ENCODE measurements at regions not wholly inside any gene's neighbourhood (a gene's known extent, or its start where the extent isn't known, plus 50 kb on each side); places are given as distances from the start of the nearest gene placed in this dataset.
"Not testable (repeated sequence)": the region's sequence is repeated elsewhere in the genome, so short reads cannot be mapped to it uniquely, and the experiment has no call there.

DNA sequence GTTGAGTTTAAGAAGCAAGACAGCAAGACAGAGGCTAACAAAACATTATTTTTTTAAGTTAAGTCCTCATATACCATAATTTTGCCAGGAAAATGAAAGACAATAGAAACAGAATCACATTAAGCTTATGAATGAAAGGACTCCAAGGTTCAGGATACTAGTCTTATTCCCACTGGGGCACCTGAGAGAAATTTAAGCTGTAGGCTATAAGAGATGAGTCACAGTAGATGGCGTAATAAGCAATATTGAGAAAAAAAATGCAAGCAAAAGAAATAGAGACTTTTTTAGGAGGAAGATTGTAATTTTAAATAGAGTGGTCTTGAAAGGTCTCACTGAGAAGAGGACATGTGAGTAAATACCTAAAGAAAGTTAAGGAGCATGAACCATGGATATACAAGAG lies 57.1 kb upstream of the KIF2B start:
- ChIA-PET CTCF (no interaction called here), POLR2A (no interaction called here)
- Histone ChIP-seq H3K36me3 (ENCODE audit: control insufficient read depth in 4 of 4, insufficient read depth in 4 of 4, low read length in 3 of 4) (no peaks in the 10 kb centered on the region), H3K27me3 (replicated peaks in 2 of 5; ENCODE audit: control insufficient read depth in 4 of 5, insufficient read depth in 5 of 5, low read length in 4 of 5) (no peaks in the 10 kb centered on the region), H3K4me3 (ENCODE audit: control insufficient read depth in 1 of 7, extremely low read depth in 1 of 7, insufficient read depth in 4 of 7, low read depth in 2 of 7, low read length in 6 of 7) (no peak overlapping the region), H3K4me1 (ENCODE audit: control extremely low read depth in 1 of 4, control insufficient read depth in 4 of 4, insufficient read depth in 4 of 4, low read length in 3 of 4) (no peaks in the 10 kb centered on the region), H3K9me3 (ENCODE audit: control extremely low read depth in 1 of 5, control insufficient read depth in 4 of 5, insufficient read depth in 2 of 5, low read depth in 1 of 5, low read length in 4 of 5) (no peaks in the 10 kb centered on the region), H3K27ac (ENCODE audit: insufficient read depth in 1 of 2, low read depth in 1 of 2, low read length in 2 of 2, poor library complexity in 1 of 2, severe bottlenecking in 2 of 2) (no peak overlapping the region)
- DNase-seq, result no peak
- WGBS (ENCODE audit: insufficient coverage), result 87% methylated on average over 1 of the region's 1 CpG

DNA sequence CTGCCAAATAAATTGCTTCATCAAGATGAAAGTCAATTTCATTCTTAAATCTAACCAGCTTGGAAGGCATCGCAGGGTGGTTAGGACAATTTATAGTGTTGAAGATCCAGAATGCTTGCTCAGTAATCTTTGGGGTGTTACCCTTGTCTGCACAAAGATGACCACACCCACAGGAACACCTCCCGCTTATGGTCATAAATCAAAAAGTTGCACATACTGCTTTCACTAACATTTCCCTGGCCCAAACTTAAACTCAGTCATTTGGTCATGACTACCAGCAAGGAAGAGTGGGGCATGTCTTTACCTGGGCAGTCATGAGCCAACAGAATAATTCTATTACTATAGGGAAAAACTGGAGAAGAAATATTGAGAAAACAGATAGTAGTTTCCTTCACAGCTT lies 57.6 kb upstream of the KIF2B start:
- WGBS (ENCODE audit: insufficient coverage), result no CpG with 5 or more reads among the region's 2 CpGs
- Histone ChIP-seq H3K27me3 (replicated peaks in 2 of 5; ENCODE audit: control insufficient read depth in 4 of 5, insufficient read depth in 5 of 5, low read length in 4 of 5) (no peaks in the 10 kb centered on the region), H3K4me1 (ENCODE audit: control extremely low read depth in 1 of 4, control insufficient read depth in 4 of 4, insufficient read depth in 4 of 4, low read length in 3 of 4) (no peaks in the 10 kb centered on the region), H3K27ac (ENCODE audit: insufficient read depth in 1 of 2, low read depth in 1 of 2, low read length in 2 of 2, poor library complexity in 1 of 2, severe bottlenecking in 2 of 2) (no peak overlapping the region), H3K9me3 (ENCODE audit: control extremely low read depth in 1 of 5, control insufficient read depth in 4 of 5, insufficient read depth in 2 of 5, low read depth in 1 of 5, low read length in 4 of 5) (no peaks in the 10 kb centered on the region), H3K4me3 (ENCODE audit: control insufficient read depth in 1 of 7, extremely low read depth in 1 of 7, insufficient read depth in 4 of 7, low read depth in 2 of 7, low read length in 6 of 7) (no peak overlapping the region), H3K36me3 (ENCODE audit: control insufficient read depth in 4 of 4, insufficient read depth in 4 of 4, low read length in 3 of 4) (no peaks in the 10 kb centered on the region)
- ChIA-PET POLR2A (no interaction called here), CTCF (no interaction called here)
- DNase-seq, result no peak

DNA sequence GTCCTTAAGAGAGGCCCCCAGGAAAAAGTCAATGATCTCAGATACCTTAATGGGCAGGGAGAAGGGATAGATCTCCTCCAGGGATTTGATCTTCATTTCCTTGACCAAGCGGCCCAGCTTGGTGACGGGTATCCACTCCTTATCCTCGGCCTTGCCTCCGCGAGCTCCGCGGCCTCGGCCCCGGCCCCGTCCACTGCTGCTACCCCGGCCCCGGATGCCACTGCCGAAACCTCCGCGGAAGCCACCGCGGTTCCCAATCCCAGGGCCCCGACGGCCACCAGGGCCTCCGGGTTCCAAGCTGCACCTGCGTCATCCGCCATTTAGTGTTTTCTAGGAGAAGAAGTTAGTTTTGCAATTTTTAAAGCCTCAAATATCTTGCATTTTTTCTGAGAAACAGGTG lies 65.2 kb upstream of the KIF2B start:
- 95% methylated on average over 18 of the region's 22 CpGs for WGBS (ENCODE audit: insufficient coverage)
- no peak overlapping the region for H3K4me3 ChIP-seq (ENCODE audit: control insufficient read depth in 1 of 7, extremely low read depth in 1 of 7, insufficient read depth in 4 of 7, low read depth in 2 of 7, low read length in 6 of 7)
- no peaks in the 10 kb centered on the region for H3K27me3 ChIP-seq (replicated peaks in 2 of 5; ENCODE audit: control insufficient read depth in 4 of 5, insufficient read depth in 5 of 5, low read length in 4 of 5)
- no peak overlapping the region for H3K27ac ChIP-seq (ENCODE audit: insufficient read depth in 1 of 2, low read depth in 1 of 2, low read length in 2 of 2, poor library complexity in 1 of 2, severe bottlenecking in 2 of 2)
- H3K9me3 ChIP-seq (ENCODE audit: control extremely low read depth in 1 of 5, control insufficient read depth in 4 of 5, insufficient read depth in 2 of 5, low read depth in 1 of 5, low read length in 4 of 5), result no peaks in the 10 kb centered on the region
- POLR2A ChIA-PET, result no interaction called here
- CTCF ChIA-PET, result no interaction called here
- H3K4me1 ChIP-seq (ENCODE audit: control extremely low read depth in 1 of 4, control insufficient read depth in 4 of 4, insufficient read depth in 4 of 4, low read length in 3 of 4), result no peaks in the 10 kb centered on the region
- no peaks in the 10 kb centered on the region for H3K36me3 ChIP-seq (ENCODE audit: control insufficient read depth in 4 of 4, insufficient read depth in 4 of 4, low read length in 3 of 4)
- no peak for DNase-seq

- CTCF ChIA-PET; DNase-seq; POLR2A ChIA-PET; H3K36me3 ChIP-seq (ENCODE audit: control insufficient read depth in 4 of 4, insufficient read depth in 4 of 4, low read length in 3 of 4); H3K4me1 ChIP-seq (ENCODE audit: control extremely low read depth in 1 of 4, control insufficient read depth in 4 of 4, insufficient read depth in 4 of 4, low read length in 3 of 4); H3K4me3 ChIP-seq (ENCODE audit: control insufficient read depth in 1 of 7, extremely low read depth in 1 of 7, insufficient read depth in 4 of 7, low read depth in 2 of 7, low read length in 6 of 7); H3K27ac ChIP-seq (ENCODE audit: insufficient read depth in 1 of 2, low read depth in 1 of 2, low read length in 2 of 2, poor library complexity in 1 of 2, severe bottlenecking in 2 of 2); H3K27me3 ChIP-seq (replicated peaks in 2 of 5; ENCODE audit: control insufficient read depth in 4 of 5, insufficient read depth in 5 of 5, low read length in 4 of 5); H3K9me3 ChIP-seq (ENCODE audit: control extremely low read depth in 1 of 5, control insufficient read depth in 4 of 5, insufficient read depth in 2 of 5, low read depth in 1 of 5, low read length in 4 of 5): not testable (repeated sequence)
- 98% methylated on average over 8 of the region's 20 CpGs for WGBS (ENCODE audit: insufficient coverage)
Measured at GRCh38 chr17:53757116-53757515, 65.6 kb upstream of the KIF2B start.

GRCh38 chr17:53749178-53749577 lies 73.5 kb upstream of the KIF2B start:
- Histone ChIP-seq H3K27ac (ENCODE audit: insufficient read depth in 1 of 2, low read depth in 1 of 2, low read length in 2 of 2, poor library complexity in 1 of 2, severe bottlenecking in 2 of 2) (no peak overlapping the region), H3K27me3 (replicated peaks in 2 of 5; ENCODE audit: control insufficient read depth in 4 of 5, insufficient read depth in 5 of 5, low read length in 4 of 5) (no peaks in the 10 kb centered on the region), H3K9me3 (ENCODE audit: control extremely low read depth in 1 of 5, control insufficient read depth in 4 of 5, insufficient read depth in 2 of 5, low read depth in 1 of 5, low read length in 4 of 5) (no peaks in the 10 kb centered on the region), H3K4me1 (ENCODE audit: control extremely low read depth in 1 of 4, control insufficient read depth in 4 of 4, insufficient read depth in 4 of 4, low read length in 3 of 4) (no peaks in the 10 kb centered on the region), H3K4me3 (ENCODE audit: control insufficient read depth in 1 of 7, extremely low read depth in 1 of 7, insufficient read depth in 4 of 7, low read depth in 2 of 7, low read length in 6 of 7) (no peak overlapping the region), H3K36me3 (ENCODE audit: control insufficient read depth in 4 of 4, insufficient read depth in 4 of 4, low read length in 3 of 4) (no peaks in the 10 kb centered on the region)
- DNase-seq, result no peak
- ChIA-PET POLR2A (no interaction called here), CTCF (no interaction called here)
- WGBS (ENCODE audit: insufficient coverage), result no CpG with 5 or more reads among the region's 1 CpG

- POLR2A ChIA-PET; H3K4me1 ChIP-seq (ENCODE audit: control extremely low read depth in 1 of 4, control insufficient read depth in 4 of 4, insufficient read depth in 4 of 4, low read length in 3 of 4); H3K4me3 ChIP-seq (ENCODE audit: control insufficient read depth in 1 of 7, extremely low read depth in 1 of 7, insufficient read depth in 4 of 7, low read depth in 2 of 7, low read length in 6 of 7); CTCF ChIA-PET; H3K36me3 ChIP-seq (ENCODE audit: control insufficient read depth in 4 of 4, insufficient read depth in 4 of 4, low read length in 3 of 4); H3K27me3 ChIP-seq (replicated peaks in 2 of 5; ENCODE audit: control insufficient read depth in 4 of 5, insufficient read depth in 5 of 5, low read length in 4 of 5); H3K9me3 ChIP-seq (ENCODE audit: control extremely low read depth in 1 of 5, control insufficient read depth in 4 of 5, insufficient read depth in 2 of 5, low read depth in 1 of 5, low read length in 4 of 5); DNase-seq; H3K27ac ChIP-seq (ENCODE audit: insufficient read depth in 1 of 2, low read depth in 1 of 2, low read length in 2 of 2, poor library complexity in 1 of 2, severe bottlenecking in 2 of 2): not testable (repeated sequence)
- 66% methylated on average over 5 of the region's 11 CpGs for WGBS (ENCODE audit: insufficient coverage)
Measured at GRCh38 chr17:53748159-53748820, 74.4 kb upstream of the KIF2B start.

- H3K27me3 ChIP-seq (replicated peaks in 2 of 5; ENCODE audit: control insufficient read depth in 4 of 5, insufficient read depth in 5 of 5, low read length in 4 of 5), result no peaks in the 10 kb centered on the region
- CTCF ChIA-PET, result no interaction called here
- no peak overlapping the region for H3K4me3 ChIP-seq (ENCODE audit: control insufficient read depth in 1 of 7, extremely low read depth in 1 of 7, insufficient read depth in 4 of 7, low read depth in 2 of 7, low read length in 6 of 7)
- H3K36me3 ChIP-seq (ENCODE audit: control insufficient read depth in 4 of 4, insufficient read depth in 4 of 4, low read length in 3 of 4), result no peaks in the 10 kb centered on the region
- H3K9me3 ChIP-seq (ENCODE audit: control extremely low read depth in 1 of 5, control insufficient read depth in 4 of 5, insufficient read depth in 2 of 5, low read depth in 1 of 5, low read length in 4 of 5), result no peaks in the 10 kb centered on the region
- H3K4me1 ChIP-seq (ENCODE audit: control extremely low read depth in 1 of 4, control insufficient read depth in 4 of 4, insufficient read depth in 4 of 4, low read length in 3 of 4), result no peaks in the 10 kb centered on the region
- no peak overlapping the region for H3K27ac ChIP-seq (ENCODE audit: insufficient read depth in 1 of 2, low read depth in 1 of 2, low read length in 2 of 2, poor library complexity in 1 of 2, severe bottlenecking in 2 of 2)
- no peak for DNase-seq
- no CpG with 5 or more reads among the region's 1 CpG for WGBS (ENCODE audit: insufficient coverage)
- POLR2A ChIA-PET, result no interaction called here
Measured at GRCh38 chr17:53740312-53740711, 82.4 kb upstream of the KIF2B start.
